GM21825 (cell line): ENCODE measurements at regions not wholly inside any gene's neighbourhood (a gene's known extent, or its start where the extent isn't known, plus 50 kb on each side); places are given as distances from the start of the nearest gene placed in this dataset.

Experiments
- ATAC-seq: cut with Tn5 transposase; IDR thresholded peaks from one replicate; pipeline ENCODE4 v1.9.1; 2021; ENCODE audit warnings: mild to moderate bottlenecking, moderate library complexity; ENCODE audit not compliant: unreplicated experiment

DNA sequence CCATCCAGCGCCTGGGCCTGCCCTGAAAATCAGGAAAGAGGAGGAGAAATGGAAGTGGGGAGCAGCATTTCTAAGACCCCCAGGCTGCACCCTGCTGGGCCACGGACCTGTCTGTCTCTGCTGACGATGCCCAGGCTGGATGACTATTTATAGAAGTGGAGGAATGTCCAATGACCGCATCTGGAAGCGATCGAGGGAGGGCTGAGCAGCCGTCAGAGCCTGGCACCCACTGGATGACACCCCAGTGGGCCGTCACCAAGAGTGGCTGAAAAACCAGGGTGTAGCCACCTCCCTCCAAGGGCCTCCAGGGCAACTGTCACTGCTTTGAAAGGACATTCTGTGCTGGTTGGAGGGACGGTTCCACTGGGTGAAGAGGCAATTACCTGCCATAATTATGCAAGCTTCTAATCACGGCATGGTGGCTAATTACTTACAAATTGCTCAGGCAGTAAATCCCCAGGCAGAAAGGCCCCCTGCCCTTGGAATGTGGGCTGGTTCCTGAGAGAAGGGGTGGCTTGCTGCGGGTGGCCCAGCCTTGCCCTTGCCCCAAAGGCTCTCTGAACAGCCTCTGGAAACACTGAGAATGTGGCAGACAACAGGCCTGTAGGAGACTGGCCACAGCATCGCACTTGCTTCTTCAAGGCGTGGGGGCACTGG, 332.1 kb downstream of the C16orf95 start:
- ATAC-seq = no peak

- ATAC-seq = no peak
Observed at GRCh38 chr16:86985648-86986015, 331.6 kb downstream of the C16orf95 start.

DNA sequence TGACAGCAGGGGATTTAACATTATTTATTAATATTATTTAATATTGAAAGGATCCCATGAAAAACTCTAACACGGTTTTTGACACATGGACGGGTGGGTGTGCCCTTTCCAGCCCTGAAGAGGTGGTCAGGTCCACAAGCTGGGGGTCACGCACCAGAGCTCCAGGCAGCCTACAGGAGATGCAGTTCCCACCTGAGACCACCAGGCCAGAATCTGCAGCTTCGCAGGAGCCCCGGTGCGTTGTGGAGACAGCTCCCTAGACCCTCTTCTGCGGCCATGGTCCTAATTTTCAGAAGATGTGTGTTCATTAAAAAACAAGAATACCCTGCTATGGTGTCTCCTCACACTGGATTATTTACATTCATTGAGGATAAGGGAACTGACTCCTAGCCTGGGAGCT, 331.1 kb downstream of the C16orf95 start:
- ATAC-seq = no peak

DNA sequence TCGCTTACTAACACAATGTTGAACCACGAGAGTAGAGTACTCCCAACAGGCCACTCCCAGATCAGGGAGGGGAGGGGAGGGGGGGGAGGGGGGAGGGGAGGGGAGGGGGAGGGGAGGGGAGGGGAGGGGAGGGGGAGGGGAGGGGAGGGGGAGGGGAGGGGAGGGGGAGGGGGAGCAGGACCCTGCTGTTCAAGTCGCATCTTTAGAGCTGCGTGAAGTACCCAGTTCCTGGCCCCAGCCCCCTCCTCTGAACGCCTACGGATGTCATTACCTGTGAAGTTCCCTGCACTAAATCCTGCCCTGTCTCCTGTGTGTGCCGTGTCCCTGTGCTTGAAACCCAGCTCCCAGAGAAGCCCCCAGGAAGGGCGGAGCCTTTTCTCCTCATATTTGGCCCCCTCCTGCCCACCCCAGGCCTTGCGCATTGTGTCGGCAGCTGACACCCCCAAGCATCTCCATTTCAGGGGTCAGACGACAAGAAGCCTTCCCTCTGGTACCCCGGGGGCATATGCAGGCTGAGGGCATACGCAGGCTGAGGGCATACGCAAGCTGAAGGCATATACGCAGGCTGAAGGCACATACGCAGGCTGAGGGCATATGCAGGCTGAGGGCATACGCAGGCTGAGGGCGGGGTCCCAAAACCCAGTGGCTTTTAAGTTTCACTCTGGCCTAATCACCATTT, 330.2 kb downstream of the C16orf95 start:
- ATAC-seq = no peak

DNA sequence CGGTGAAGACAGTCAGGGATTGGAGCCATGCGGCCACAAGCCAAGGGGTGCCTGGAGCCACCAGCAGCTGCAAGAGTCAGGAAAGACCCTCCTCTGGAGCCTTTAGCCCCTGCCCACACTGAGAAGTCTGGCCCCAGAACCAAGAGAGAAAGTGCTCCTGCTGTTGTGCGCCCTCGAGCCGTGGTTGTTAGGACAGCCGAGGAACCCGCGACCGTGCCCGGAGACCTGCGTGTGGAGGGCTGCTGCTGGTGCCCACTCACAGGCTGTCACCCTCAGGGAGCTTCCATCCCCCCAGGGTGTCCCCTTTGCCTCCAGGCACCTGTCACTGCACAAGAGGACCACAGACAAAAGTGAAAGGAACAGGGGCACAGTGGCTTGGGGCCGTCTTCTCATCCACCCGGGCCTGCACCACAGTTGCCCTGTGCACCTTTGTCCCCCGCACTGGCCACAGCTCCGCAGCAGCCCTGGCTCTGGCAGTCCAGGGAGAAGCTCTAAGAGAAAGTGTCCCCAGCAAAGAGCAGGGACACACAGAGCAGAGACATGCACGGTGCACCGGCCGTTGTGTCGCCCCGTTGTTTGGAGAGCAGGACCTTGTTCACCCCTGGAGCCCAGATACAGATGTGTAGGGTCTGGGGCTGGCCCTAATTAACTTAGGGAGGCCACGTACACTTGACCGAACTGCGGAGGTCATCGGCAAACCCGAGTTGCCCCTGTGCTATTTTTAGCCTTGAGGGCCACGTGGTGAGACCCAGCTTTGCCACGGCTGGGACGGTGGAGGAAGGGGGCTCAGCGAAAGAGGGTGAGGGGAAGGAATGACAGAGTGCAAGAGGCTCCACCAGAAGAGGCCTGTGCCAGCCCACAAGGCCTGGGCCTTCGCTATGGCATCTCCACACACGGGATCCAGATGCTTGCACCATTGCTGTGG, 329.2 kb downstream of the C16orf95 start:
- ATAC-seq = no peak

- no peak for ATAC-seq
Observed at GRCh38 chr16:86988920-86989696, 328.1 kb downstream of the C16orf95 start.

- no peak for ATAC-seq
Observed at GRCh38 chr16:86990451-86990850, 326.7 kb downstream of the C16orf95 start.

GRCh38 chr16:86991679-86992078, 325.5 kb downstream of the C16orf95 start:
- no peak for ATAC-seq

GRCh38 chr16:86992587-86992986, 324.6 kb downstream of the C16orf95 start:
- no peak for ATAC-seq

DNA sequence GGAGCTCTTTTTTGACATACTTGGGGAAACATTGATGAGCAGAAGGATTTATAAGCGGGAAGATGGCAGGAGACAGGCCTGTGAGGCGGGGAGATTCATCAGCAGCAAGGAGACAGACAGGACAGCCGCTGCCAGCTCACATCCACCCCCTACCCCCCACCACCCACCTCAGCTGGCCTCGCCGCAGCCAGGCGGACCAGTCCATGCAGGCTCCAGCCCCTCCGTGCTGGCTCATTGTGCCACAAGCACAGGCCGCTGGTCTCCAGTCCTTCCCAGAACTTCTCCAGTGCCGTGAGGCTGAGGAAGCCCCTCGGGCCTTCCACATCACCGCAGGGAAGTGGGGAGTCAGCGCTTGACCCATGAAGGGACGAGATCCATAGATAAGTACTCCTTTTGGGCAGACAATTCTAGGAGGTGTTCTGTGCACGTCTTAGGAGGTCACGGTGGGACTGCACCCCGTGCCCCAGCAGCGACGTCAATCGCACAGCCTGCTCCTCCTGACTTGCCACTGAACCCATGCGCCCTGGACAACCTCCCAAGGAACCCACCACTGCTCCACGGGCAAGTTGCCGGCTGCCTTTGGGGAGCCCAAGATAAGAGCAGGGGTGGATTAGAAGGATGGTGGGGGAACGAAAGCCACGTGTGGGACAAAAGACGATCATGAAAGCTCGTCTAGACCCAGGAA, 323.6 kb downstream of the C16orf95 start:
- no peak for ATAC-seq

DNA sequence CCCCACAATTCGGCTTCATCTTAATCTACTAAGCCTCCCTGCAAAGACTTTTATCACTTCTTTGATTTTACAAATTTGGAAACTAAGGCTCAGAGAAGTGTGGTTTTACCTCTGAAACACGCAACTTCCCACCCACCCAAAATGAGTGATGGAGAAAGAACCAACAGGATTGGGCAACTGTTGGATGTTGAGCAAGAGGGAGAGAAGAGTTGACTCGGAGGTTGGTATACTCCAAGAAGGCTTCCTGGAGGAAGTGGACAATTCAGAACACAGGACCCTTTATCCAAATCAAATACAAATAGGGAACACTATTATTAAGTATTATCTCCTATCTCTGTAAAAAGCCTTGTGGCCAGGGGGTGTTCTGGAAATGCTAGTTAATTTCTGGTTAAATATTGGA, 323.0 kb downstream of the C16orf95 start:
- ATAC-seq = no peak

- no peak for ATAC-seq
Observed at GRCh38 chr16:86994651-86995171, 322.5 kb downstream of the C16orf95 start.

DNA sequence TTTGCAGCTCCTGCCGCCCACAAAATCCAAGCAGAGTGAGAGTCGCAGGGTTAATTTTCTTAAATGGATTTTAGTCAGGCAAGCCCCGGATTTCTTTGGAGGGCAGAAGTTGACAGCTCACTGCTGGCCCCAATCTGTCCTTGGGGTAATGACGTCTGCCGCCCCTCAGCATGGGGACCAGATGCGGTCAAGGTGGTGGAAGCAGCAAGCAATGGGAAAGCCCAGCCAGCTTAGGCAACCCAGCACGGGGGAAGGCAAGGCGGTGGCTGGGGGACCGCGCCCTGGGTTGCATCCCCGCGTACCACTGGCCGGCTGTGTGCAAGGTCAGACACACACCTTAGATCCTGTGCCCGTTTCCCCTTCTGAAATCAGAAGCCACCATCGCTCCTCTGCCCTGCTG, 321.7 kb downstream of the C16orf95 start:
- no peak for ATAC-seq

DNA sequence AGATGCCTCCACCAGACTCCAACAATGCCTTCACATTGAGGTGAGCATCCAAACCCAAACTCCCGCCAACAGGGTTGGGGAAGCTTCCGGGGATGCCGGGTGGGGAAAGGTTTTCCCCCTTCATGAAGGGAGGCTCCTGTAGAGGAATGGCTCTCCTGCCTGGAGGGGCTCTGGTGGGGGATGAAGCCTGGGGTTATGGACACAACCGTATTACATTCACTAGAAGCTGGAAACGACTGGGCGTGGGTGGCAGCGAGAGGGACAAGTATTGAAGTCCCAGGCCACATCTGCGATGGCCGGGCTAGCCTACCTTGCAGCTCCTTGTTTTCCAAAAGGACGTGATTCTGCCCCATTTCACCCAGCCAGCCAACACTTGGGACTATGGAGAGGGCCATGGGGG, 321.1 kb downstream of the C16orf95 start:
- no peak for ATAC-seq

DNA sequence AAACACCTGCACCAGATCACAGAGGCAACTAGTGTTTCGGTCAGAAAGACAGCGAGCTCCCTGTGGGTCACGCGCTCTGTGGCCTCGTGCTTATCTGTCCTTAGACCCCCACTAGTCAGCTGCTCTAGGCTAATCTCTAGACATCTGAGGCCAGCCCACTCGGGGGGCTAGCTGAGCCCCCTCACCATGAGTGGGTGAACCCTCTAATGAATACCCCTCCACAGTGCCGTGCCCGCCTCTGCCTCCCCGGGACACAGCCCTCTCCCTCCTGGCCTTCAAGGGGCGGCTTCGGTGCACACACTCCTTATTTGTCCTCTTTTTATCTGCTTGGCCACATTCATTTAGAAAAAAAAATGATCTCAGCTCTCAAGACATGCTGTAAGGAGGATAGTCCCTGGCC, 320.1 kb downstream of the C16orf95 start:
- no peak for ATAC-seq

DNA sequence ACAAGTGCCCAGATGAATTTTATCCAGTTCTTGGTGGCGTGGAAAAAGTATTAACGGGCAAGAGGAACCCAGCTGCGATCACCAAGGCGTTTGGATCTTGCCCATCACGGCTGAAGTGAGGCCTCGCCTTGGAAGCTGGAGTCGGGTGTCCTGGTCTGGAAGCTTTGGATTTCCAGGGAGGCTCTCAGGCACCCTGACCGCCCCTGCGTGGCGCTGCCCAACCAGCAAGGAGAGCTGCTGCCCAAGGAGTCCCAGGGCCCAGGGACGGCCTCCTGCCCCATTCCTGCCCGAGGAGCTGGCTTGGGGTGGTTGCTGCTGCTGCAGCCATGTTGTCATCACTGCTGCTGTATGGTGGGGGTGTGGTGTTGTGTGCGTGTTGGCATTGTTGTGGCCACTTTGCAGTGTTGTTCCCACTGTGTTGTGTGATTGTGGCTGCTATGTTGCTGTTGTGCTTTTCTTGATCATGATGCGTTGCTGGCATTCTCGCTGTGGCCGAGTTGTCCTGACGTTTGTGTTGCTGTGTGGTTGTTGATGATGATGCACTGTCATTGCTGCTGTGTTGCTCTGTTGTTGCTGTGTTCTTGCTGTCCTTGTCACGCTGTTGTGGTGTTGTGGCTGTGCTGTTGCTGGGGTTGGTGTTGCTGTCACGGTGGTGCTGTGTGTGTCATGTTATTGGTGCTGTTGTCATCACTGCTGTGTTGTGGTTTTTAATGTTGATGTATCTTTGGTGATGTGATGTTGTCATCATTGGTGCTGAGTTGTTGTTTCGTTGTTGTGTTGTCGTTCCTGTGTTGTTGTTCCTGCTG, 318.8 kb downstream of the C16orf95 start:
- no peak for ATAC-seq

DNA sequence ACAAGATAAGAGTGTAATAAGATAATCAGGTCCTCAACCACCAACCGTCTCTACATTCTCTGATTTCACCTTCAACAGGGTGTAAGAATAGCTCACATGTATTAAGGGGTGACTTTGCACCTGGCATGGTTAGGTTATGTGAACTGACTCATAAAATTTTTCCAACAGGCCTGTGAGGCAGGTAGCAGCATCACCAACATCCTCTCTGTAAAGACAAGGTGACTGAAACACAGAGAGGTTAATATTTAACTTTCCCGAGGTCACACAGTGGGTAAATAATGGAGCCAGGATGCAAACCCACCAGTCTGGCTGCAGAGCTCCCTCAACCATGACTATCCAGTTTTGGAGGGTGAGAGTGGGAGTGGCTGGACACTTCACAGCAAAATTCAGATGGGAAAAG, 317.2 kb downstream of the C16orf95 start:
- ATAC-seq = no peak

DNA sequence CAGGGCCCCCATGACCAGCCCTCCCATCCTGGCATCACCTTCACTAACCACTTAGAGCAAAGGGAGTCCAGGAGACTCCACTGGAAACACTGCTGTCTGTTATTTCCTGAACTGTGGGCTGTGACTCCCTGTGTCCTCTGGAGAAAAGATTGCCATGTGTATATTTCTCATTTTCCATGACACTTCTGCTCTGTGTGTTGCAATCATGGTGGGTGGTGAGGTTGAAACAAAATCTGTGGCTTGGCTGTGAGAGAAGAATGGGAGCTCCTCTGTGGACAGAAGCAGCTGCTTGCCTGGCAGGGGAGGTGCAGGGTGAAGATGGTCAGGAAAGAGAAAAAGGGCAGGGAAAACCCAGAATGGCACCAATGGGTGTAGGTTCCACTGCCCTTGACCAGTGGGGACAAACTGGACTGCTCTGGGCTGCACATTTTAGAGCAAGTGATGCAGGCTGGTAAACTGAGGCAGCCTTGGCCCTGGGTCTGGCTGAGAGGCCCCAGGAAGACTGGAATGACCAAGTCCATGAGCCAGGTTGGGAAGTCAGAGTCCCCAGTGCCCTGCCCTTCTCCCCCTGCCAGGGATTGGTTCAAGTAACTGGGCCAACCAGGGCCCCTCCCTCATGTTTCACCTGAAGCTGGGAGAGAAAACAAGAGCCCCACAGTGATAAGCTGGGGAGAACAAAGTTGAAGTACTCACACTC, 314.3 kb downstream of the C16orf95 start:
- ATAC-seq = no peak

DNA sequence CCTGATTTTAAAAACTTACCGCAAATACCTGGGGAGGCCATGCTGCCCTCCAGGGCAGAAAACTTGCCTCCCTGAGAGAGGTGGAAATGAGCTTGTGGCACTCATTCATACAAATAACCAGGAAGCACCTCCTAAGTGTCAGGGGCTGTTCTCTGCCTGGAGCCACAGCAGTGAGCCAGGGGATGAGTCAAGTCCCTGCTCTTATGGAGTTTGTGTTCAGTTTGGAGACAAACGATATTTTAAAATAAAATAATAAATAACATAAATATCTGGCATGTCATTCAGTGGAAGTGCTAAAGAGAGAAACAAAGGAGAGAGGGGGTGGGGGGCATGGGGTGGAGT, 313.8 kb downstream of the C16orf95 start:
- ATAC-seq = no peak
